NCI-H1105 (cell line): ENCODE measurements at regions not wholly inside any gene's neighbourhood (a gene's known extent, or its start where the extent isn't known, plus 50 kb on each side); places are given as distances from the start of the nearest gene placed in this dataset.
"Not testable (repeated sequence)": the region's sequence is repeated elsewhere in the genome, so short reads cannot be mapped to it uniquely, and the experiment has no call there.

Source experiments
- DNase-seq: peaks from one replicate; lab custom pipeline; 2025; lab: John Stamatoyannopoulos, UW

GRCh38 chr1:194069168-194069830 is 882.9 kb upstream of the B3GALT2 start:
- no peak for DNase-seq

DNA sequence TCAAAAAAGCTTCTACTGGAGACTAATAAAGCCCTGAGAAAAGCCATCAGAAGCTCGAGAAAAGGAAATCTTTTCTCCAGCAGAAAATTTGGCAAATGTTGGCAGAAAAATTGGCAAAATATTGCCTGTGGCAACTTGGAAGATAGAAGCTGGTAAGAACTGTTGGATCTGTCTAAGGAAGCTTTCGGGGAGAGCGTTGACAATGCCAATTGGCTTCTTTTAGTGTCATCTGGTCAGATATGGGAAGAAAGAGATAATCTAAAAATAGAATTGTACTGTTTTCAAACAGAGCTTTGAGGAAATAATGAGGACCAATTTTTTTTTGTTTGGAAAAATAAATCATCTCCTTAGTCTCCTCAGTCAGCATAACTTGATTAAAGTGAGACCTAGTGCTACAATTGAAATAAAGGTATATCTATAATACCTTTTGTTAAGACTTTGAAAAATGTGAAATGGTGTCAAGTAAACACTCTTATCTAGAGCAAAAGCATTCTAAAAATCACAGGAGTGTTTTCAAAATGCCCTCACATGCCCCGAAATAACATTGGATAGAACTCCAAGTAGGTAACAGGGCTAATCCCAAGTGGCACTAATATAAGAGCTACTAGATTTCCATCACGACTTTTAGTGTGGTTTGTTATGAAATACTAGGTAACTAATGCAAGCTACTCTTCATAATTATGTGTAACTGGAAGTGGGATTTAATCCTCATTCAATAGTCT is 882.2 kb upstream of the B3GALT2 start:
- no peak for DNase-seq

DNA sequence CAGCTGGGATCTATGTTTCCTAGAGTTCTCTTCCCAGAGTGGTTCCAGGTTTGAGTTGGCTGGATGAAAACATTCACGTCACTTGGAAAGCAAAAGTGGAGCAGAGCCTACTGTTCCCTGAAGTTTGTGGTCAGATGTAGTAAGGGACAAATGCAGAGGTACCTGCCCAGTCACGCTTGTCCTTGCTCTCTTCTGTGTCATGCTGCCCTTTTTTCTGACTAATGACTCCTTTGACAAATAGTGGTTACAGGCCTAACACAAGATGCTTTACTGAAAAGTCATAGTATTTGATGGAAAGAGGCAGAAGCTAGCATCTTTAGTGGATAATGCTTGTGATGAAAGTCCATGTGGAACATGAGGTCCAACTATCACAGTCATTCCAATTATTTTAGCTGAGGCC is 881.4 kb upstream of the B3GALT2 start:
- no peak for DNase-seq

GRCh38 chr1:194062962-194063361 is 876.5 kb upstream of the B3GALT2 start:
- no peak for DNase-seq

- no peak for DNase-seq
Measured at GRCh38 chr1:194062526-194062925, 876.1 kb upstream of the B3GALT2 start.

- DNase-seq = no peak
Measured at GRCh38 chr1:194060481-194060880, 874.1 kb upstream of the B3GALT2 start.

DNA sequence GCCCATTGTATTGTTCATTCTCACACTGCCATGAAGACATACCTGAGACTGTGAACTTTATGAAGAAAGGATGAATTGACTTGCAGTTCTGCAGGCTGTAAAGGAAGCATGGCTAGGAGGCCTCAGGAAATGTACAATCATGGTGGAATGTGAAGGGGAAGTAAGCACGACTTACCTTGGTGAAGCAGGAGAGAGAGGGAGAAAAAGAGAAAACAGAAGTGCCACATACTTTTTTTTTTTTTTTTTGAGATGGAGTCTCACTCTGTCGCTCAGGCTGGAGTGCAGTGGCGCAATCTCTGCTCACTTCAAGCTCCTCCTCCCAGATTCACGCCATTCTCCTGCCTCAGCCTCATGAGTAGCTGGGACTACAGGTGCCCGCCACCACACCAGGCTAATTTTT is 871.9 kb upstream of the B3GALT2 start:
- not testable (repeated sequence) for DNase-seq

DNA sequence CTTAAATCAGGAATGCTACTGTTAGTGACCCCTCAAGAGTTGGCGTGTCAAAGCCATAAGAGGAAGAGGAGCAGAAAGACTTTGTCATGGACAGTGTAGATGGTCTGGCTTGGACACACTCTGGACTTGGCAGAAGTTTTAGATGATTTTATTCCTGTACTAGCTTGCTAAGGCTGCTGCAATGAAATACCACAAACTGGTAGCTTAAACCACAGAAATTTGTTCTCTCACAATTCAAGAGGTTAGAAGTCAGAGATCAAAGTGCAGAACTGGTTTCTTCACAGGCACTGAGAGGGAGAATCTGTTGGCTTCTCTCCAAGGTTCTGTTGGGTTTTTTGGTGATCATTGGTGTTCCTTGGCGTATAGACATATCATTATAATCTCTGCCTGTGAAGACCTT is 869.8 kb upstream of the B3GALT2 start:
- no peak for DNase-seq

- no peak for DNase-seq
Measured at GRCh38 chr1:194055536-194055935, 869.1 kb upstream of the B3GALT2 start.

- DNase-seq = no peak
Measured at GRCh38 chr1:194052514-194053338, 866.3 kb upstream of the B3GALT2 start.

- DNase-seq = no peak
Measured at GRCh38 chr1:194047921-194048320, 861.5 kb upstream of the B3GALT2 start.

DNA sequence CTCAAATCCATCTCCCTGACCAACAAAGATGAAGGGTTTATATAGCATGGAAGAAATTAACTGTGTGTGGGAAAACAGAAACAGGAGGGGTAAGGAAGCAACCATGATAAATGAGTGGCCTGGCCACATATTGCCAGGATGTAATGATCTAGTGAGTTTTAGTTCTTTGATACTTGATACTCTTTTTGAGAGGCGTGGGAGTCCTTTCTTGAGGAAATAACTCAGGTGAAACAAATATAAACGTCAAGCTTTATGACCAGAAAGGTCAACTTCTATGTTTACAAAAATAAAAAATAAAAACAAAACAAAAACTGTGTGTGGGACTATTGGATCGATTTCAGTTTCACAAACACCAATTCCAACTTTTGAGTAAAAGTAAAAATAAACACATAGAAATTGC is 860.8 kb upstream of the B3GALT2 start:
- DNase-seq = no peak

DNA sequence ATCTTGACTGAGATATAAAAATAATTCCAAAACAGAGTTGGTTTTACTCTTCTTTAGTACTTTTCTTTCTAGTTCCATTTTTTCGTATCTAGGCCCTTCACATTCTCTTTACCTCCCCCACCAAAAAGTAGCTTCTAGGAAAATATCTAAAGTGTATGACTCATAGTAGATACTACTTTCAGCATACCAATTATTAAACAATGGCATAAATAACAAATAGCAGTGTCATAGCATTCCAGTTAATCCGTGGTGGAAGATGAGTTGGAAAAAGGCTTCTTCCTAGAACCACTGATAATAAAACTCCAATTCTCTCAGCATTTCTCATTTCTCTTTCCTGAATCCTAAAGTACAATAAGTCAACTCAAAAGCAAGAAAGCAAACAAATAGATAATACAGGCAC is 859.0 kb upstream of the B3GALT2 start:
- no peak for DNase-seq

GRCh38 chr1:194044892-194045291 is 858.5 kb upstream of the B3GALT2 start:
- DNase-seq = no peak

GRCh38 chr1:194043984-194044755 is 857.8 kb upstream of the B3GALT2 start:
- no peak for DNase-seq

GRCh38 chr1:194042736-194043135 is 856.3 kb upstream of the B3GALT2 start:
- no peak for DNase-seq

DNA sequence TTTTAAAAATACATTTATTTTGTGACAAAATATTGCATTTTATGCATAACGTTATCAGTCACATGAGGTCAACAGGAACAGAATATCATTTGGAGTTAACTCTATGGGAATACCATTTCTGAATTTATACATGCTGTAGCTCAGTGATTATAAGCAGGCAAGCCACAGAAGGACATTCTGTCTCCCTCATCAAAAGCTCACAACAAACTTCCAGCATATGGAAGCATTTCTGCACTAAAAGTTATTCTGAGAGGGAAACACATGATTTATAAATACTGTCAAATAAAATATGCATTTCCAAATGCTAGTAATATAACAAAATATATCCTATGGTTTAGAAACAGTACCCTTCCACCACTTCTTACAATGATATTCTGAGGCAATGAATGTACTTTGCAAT is 854.1 kb upstream of the B3GALT2 start:
- no peak for DNase-seq

GRCh38 chr1:194039578-194039977 is 853.2 kb upstream of the B3GALT2 start:
- DNase-seq = no peak

DNA sequence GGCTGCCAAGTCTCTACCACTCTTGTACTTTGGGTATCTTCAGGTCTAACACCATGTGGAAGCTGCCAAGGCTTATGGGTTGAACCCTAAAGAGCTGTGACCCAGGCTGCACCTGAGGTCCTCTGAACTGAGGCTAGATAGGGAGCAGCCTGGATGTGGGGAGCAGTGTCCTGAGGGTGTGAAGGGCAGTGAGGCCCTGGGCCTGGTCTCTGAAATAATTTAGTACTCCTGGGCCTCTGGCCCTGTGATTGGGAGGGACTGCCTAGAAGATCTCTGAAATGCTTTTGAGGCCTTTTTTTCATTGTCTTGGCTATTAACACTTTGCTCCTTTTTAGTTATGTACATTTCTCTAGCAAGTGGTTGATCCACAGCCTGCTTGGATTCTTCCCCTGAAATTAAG is 847.2 kb upstream of the B3GALT2 start:
- no peak for DNase-seq

GRCh38 chr1:194028002-194028401 is 841.6 kb upstream of the B3GALT2 start:
- DNase-seq = no peak

GRCh38 chr1:194026422-194026821 is 840.0 kb upstream of the B3GALT2 start:
- no peak for DNase-seq

DNA sequence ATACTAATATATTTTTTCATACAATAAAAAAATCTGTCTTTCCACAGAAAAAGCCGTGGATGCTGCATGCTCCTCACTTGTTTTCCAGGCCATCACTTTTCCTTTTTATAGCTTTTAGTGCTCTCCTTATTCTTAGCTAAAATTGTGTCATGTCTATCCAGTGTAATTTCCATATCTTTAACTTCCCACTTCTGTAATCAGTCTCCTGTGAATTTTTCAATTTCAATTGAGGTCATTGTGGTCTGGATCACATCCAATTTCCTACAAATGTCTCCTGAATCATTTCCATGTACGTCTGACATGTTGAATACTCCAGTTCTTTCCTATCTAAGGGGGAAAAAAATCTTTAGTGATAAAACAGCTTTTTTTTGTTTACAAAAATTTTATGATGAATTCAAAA is 838.2 kb upstream of the B3GALT2 start:
- DNase-seq = no peak
